RWPE2 (cell line): ENCODE measurements at regions not wholly inside any gene's neighbourhood (a gene's known extent, or its start where the extent isn't known, plus 50 kb on each side); places are given as distances from the start of the nearest gene placed in this dataset.
"Not testable (repeated sequence)": the region's sequence is repeated elsewhere in the genome, so short reads cannot be mapped to it uniquely, and the experiment has no call there.

Experiments
- ATAC-seq: fragments of 200-7000 bp; cut with Tn5 transposase; 3 replicates; pipeline ENCODE4 v1.9.1; 2021; ENCODE audit warnings: low read depth
- DNase-seq: peaks from one replicate; pipeline ENCODE4 v3.0.0-alpha.2; 2020; ENCODE audit warnings: low spot score
- H3K27ac ChIP-seq: fragments of 450-650 bp; 2 replicates; pipeline ENCODE4 v1.5.1; 2017; ENCODE audit warnings: mild to moderate bottlenecking; ENCODE audit not compliant: poor library complexity, severe bottlenecking
- H3K27me3 ChIP-seq: fragments of 250-450 bp; sonication (Bioruptor Pico); 2 replicates; pipeline ENCODE4 v1.5.1; 2021; ENCODE audit warnings: mild to moderate bottlenecking, moderate library complexity; ENCODE audit not compliant: insufficient read depth, poor library complexity, severe bottlenecking
- H3K36me3 ChIP-seq: fragments of 250-450 bp; sonication (Bioruptor Pico); 2 replicates; pipeline ENCODE4 v1.5.1; 2020; ENCODE audit warnings: low read depth, mild to moderate bottlenecking, moderate library complexity
- H3K4me1 ChIP-seq: fragments of 250-450 bp; sonication (Bioruptor Pico); 2 replicates; pipeline ENCODE4 v1.5.1; 2021; ENCODE audit warnings: mild to moderate bottlenecking, moderate library complexity; ENCODE audit not compliant: insufficient read depth, poor library complexity, severe bottlenecking
- H3K4me3 ChIP-seq: fragments of 250-450 bp; sonication (Bioruptor Pico); 2 replicates; pipeline ENCODE4 v1.5.1; 2021; ENCODE audit warnings: mild to moderate bottlenecking, moderate library complexity; ENCODE audit not compliant: severe bottlenecking
- H3K9me3 ChIP-seq: fragments of 250-450 bp; sonication (Bioruptor Pico); 2 replicates; pipeline ENCODE4 v1.5.1; 2021; ENCODE audit warnings: mild to moderate bottlenecking, moderate library complexity; ENCODE audit not compliant: severe bottlenecking
- CTCF ChIP-seq: fragments of 450-650 bp; IDR thresholded peaks from one replicate; pipeline ENCODE4 v1.5.1; 2017; ENCODE audit warnings: mild to moderate bottlenecking, moderate library complexity; ENCODE audit not compliant: poor library complexity, severe bottlenecking

- H3K27me3 ChIP-seq = no peaks in the 10 kb centered on the region
Measured at GRCh38 chrX:40895246-40895645, 159.9 kb upstream of the MED14 start.

GRCh38 chrX:40897718-40898270, 162.5 kb upstream of the MED14 start:
- no peaks in the 10 kb centered on the region for H3K9me3 ChIP-seq
- no peak overlapping the region for H3K27ac ChIP-seq
- H3K4me3 ChIP-seq = no peak overlapping the region
- no peak for DNase-seq
- no peaks in the 10 kb centered on the region for H3K4me1 ChIP-seq
- TF ChIP-seq CTCF = no peak
- no peak for ATAC-seq
- no peaks in the 10 kb centered on the region for H3K36me3 ChIP-seq
- no peaks in the 10 kb centered on the region for H3K27me3 ChIP-seq

More at GRCh38 chrX:40895246-40895645, 159.9 kb upstream of the MED14 start:
- TF ChIP-seq CTCF = no peak
- Histone ChIP-seq H3K36me3 (no peaks in the 10 kb centered on the region), H3K4me3 (no peak overlapping the region), H3K9me3 (no peaks in the 10 kb centered on the region), H3K4me1 (no peaks in the 10 kb centered on the region), H3K27ac (no peak overlapping the region)
- DNase-seq = no peak
- no peak for ATAC-seq

DNA sequence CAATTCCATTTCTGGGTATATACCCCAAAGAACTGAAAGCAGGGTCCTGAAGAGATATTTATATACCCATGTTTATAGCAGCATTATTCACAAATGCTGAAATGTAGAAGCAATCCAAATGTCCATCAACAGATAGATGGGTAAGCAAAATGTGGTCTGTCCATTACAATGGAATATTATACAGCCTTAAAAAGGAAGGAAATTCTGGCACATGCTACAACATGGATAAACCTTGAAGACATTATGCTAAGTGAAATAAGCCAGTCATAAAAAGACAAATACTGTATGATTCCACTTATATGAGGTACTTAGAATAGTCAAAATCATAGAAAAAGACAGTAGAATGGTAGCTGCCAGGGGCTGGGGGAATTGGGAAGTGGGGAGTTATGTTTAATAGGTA, 169.4 kb upstream of the MED14 start:
- not testable (repeated sequence) for H3K27me3 ChIP-seq, H3K27ac ChIP-seq, H3K36me3 ChIP-seq, DNase-seq, H3K4me3 ChIP-seq, ATAC-seq, H3K9me3 ChIP-seq
- H3K4me1 ChIP-seq = peaks cover 13% of the 10 kb centered on the region

GRCh38 chrX:40908026-40908425, 172.7 kb upstream of the MED14 start:
- TF ChIP-seq CTCF = no peak
- no peak for ATAC-seq
- Histone ChIP-seq H3K27ac (peak overlapping the region; percentile 90), H3K4me1 (peaks cover 24% of the 10 kb centered on the region), H3K27me3 (no peaks in the 10 kb centered on the region), H3K9me3 (no peaks in the 10 kb centered on the region), H3K36me3 (no peaks in the 10 kb centered on the region), H3K4me3 (no peak overlapping the region)
- no peak for DNase-seq

DNA sequence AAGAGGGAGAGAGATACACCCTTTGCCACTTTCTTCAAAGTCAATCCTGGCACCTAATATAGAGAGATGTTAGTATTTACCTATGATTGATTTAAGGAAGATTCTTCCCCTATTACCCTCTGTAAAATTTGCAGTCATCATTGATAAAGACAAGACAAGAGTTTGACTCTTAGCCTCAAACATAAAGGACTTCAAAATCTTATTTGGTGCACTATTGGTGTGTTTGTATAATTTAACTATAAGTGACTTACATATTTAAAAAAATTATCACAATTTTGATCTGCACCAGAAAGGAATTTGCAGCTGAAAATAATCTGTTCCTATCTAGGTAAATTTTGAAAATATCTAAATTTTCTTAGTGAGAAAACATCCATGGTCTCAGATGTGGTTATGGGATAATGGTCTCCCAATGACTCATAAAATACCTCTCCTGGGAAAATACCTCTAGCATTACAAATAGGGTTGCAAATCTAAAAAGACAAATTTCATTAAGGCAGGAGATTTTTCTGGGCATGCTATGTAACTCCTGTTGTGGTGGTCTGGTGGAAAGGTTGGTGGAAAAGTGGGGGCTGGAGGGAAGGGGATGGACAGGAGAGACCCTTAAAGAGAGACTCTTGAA, 173.6 kb upstream of the MED14 start:
- H3K9me3 ChIP-seq = no peaks in the 10 kb centered on the region
- DNase-seq = no peak
- no peak for TF ChIP-seq CTCF
- no peaks in the 10 kb centered on the region for H3K36me3 ChIP-seq
- peak; percentile 61 for ATAC-seq
- H3K27me3 ChIP-seq = no peaks in the 10 kb centered on the region
- no peak overlapping the region for H3K4me3 ChIP-seq
- peaks cover 24% of the 10 kb centered on the region for H3K4me1 ChIP-seq
- H3K27ac ChIP-seq = peak overlapping the region; percentile 90
